ENCODE measurements at regions not wholly inside any gene's neighbourhood (a gene's known extent, or its start where the extent isn't known, plus 50 kb on each side); places are given as distances from the start of the nearest gene placed in this dataset.
A peak's percentile ranks its signal among the peaks of the same experiment; 100 is the strongest.

- Histone ChIP-seq H3K36me3 (no peaks in the 10 kb centered on the region), H3K27me3 (no peaks in the 10 kb centered on the region), H3K4me3 (no peak overlapping the region), H3K9me3 (replicated peaks) (no peaks in the 10 kb centered on the region), H3K4me1 (no peaks in the 10 kb centered on the region), H3K27ac (no peak overlapping the region)
- no peak for DNase-seq
Observed at GRCh38 chr5:20469390-20469789, 481.4 kb upstream of the CDH18 start.

GRCh38 chr5:20466512-20466911, 478.5 kb upstream of the CDH18 start:
- no peaks in the 10 kb centered on the region for H3K4me1 ChIP-seq
- no peaks in the 10 kb centered on the region for H3K36me3 ChIP-seq
- H3K4me3 ChIP-seq = no peak overlapping the region
- no peak for DNase-seq
- H3K9me3 ChIP-seq (replicated peaks) = no peaks in the 10 kb centered on the region
- H3K27me3 ChIP-seq = no peaks in the 10 kb centered on the region
- H3K27ac ChIP-seq = no peak overlapping the region

DNA sequence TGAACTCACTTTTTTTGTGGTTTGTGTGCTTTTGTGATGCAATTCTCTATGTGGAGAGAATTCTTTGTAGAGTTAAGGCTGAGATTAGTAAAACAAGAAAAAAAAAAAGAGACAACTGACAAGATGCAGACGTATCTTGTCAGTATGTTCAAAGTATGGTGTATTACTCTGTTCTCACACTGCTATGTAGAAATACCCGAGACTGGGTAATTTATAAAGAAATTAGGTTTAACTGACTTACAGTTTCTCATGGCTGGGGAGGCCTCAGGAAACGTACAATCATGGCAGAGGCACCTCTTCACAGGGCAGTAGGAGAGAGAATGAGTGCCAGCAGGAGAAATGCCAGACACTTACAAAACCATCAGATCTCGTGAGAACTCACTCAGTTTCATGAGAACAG, 475.2 kb upstream of the CDH18 start:
- no peak overlapping the region for H3K4me3 ChIP-seq
- no peaks in the 10 kb centered on the region for H3K27me3 ChIP-seq
- H3K4me1 ChIP-seq = no peaks in the 10 kb centered on the region
- DNase-seq = no peak
- no peaks in the 10 kb centered on the region for H3K36me3 ChIP-seq
- no peaks in the 10 kb centered on the region for H3K9me3 ChIP-seq (replicated peaks)
- H3K27ac ChIP-seq = no peak overlapping the region

- peak; percentile 78 to 86 for DNase-seq
Observed at GRCh38 chr5:20446121-20446520, 458.1 kb upstream of the CDH18 start.

DNA sequence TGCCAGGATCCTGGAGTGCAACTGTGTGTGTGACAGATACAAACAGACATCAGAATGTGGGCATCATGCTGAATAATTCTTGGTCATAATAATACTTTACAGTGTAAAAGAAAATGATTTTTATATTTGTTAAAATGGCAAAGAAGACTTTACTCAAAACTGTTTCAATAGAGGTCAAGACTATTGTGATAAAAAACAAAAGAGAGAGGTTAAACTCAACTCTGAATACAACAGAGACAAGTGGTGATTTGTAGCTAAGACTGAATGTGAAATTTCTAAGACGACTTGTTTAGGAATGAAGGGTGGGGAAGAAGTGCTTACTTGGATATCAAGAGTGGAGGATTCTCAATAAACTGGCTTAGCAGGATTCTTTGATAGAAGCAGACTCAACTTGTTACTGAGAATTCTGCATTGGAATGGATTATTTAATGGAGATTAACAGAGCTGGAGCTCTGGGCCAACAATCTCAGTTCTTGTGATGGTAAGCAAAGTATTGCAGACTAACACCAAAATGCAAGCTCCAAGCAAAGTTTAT, 457.4 kb upstream of the CDH18 start:
- Histone ChIP-seq H3K36me3 (no peaks in the 10 kb centered on the region), H3K27ac (peak overlapping the region; percentile 78), H3K4me1 (peaks cover 24% of the 10 kb centered on the region), H3K9me3 (replicated peaks) (no peaks in the 10 kb centered on the region), H3K4me3 (peak overlapping the region; percentile 33; the same call in 1 of the 2 replicates), H3K27me3 (no peaks in the 10 kb centered on the region)
- no peak for DNase-seq

More at GRCh38 chr5:20446121-20446520, 458.1 kb upstream of the CDH18 start:
- Histone ChIP-seq H3K27me3 (no peaks in the 10 kb centered on the region), H3K9me3 (replicated peaks) (no peaks in the 10 kb centered on the region), H3K27ac (peak overlapping the region; percentile 78), H3K4me3 (peak overlapping the region; percentile 33), H3K4me1 (peaks cover 24% of the 10 kb centered on the region), H3K36me3 (no peaks in the 10 kb centered on the region)

DNA sequence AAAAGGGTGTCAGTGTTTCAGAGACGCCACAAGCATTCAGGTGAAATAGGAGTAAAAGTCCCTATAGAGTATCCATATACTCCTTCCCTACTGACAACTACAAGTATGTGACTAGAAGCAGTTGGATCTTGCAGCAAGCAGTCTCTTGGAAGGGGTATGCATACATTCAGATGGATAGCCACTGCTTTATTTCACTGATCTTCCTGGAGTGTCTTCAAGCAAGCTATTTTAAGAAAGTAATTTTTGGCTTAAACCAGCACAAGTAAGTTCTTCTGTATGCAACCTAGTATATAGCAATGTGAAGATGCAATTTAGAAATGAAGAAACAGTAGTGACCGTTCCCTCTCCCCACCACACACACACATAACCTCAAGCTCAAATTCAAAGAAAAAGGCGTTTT, 446.8 kb upstream of the CDH18 start:
- DNase-seq = no peak
- Histone ChIP-seq H3K36me3 (no peaks in the 10 kb centered on the region), H3K27ac (no peak overlapping the region), H3K4me1 (no peaks in the 10 kb centered on the region), H3K9me3 (replicated peaks) (no peaks in the 10 kb centered on the region), H3K4me3 (no peak overlapping the region), H3K27me3 (no peaks in the 10 kb centered on the region)

DNA sequence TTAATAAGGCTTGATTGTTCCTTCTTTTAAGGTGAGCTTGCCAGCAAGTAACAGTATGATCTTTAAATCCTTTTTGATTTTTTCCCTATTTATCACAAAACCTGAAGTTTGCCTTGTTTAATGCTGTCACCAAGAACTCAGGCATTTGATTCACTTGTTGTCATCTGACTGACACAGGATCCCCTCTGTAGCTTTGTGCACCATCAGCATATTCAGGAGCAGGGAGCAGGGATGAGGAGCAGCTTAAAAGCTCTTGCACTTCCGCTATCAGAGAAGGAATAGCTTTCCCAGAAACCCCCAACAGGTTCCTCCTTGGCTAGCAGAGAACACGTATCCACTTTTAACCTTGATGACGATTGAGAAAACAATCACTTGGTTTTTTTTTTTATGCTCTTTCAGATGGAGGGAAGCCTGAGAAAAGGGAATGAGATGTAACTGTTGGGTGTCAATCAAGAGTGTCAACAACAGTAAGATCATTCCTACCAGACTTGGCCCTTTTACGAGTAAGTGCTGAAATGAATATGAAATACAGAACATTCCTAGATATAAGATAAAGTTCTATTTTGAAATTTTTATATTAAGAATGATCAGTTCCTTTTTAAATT, 433.1 kb upstream of the CDH18 start:
- Histone ChIP-seq H3K9me3 (replicated peaks) (no peaks in the 10 kb centered on the region), H3K27ac (no peak overlapping the region), H3K36me3 (no peaks in the 10 kb centered on the region), H3K4me3 (no peak overlapping the region), H3K4me1 (no peaks in the 10 kb centered on the region), H3K27me3 (no peaks in the 10 kb centered on the region)
- DNase-seq = no peak

Data from SJCRH30 (cell line).